DND-41 (cell line): ENCODE measurements at regions not wholly inside any gene's neighbourhood (a gene's known extent, or its start where the extent isn't known, plus 50 kb on each side); places are given as distances from the start of the nearest gene placed in this dataset.

Experiments used
- ATAC-seq: fragments of 200-7000 bp; cut with Tn5 transposase; 3 replicates; pipeline ENCODE4 v1.9.1; 2021; ENCODE audit warnings: low read depth; ENCODE audit not compliant: insufficient read depth
- DNase-seq: peaks from one replicate; pipeline ENCODE4 v3.0.0-alpha.2; 2020
- H2AFZ ChIP-seq: 2 replicates; pipeline ENCODE4 v1.6.0; 2012; ENCODE audit warnings: low read depth, low read length
- H3K27ac ChIP-seq: 2 replicates; pipeline ENCODE4 v1.5.1; 2012; ENCODE audit warnings: low read length, inconsistent platforms
- H3K27me3 ChIP-seq: fragments of 200-600 bp; sonication (generic); 2 replicates; pipeline ENCODE4 v1.6.0; 2012; ENCODE audit warnings: low read length, mild to moderate bottlenecking, inconsistent platforms; ENCODE audit not compliant: insufficient read depth, poor library complexity
- H3K36me3 ChIP-seq: 2 replicates; pipeline ENCODE4 v1.5.1; 2012; ENCODE audit warnings: low read length, inconsistent platforms; ENCODE audit not compliant: insufficient read depth
- H3K4me1 ChIP-seq: 2 replicates; pipeline ENCODE4 v1.5.1; 2012; ENCODE audit warnings: mild to moderate bottlenecking, low read length; ENCODE audit not compliant: insufficient read depth
- H3K4me2 ChIP-seq: 2 replicates; pipeline ENCODE4 v1.6.0; 2012; ENCODE audit warnings: mild to moderate bottlenecking, moderate library complexity, low read length, inconsistent platforms; ENCODE audit not compliant: insufficient read depth
- H3K4me3 ChIP-seq, 2 experiments: fragments of 200-600 bp in 1 of 2; shearing (Covaris generic) in 1 of 2; 2 replicates each; pipeline ENCODE4 v1.5.1; 2012 to 2016; ENCODE audit warnings: inconsistent platforms in 2 of 2, low read length in 2 of 2, mild to moderate bottlenecking in 2 of 2, low read depth in 1 of 2, moderate library complexity in 1 of 2
- H3K79me2 ChIP-seq: 2 replicates; pipeline ENCODE4 v1.6.0; 2012; ENCODE audit warnings: low read length, inconsistent platforms; ENCODE audit not compliant: insufficient read depth
- H3K9ac ChIP-seq: 2 replicates; pipeline ENCODE4 v1.6.0; 2012; ENCODE audit warnings: low read depth, mild to moderate bottlenecking, inconsistent platforms, low read length, moderate library complexity
- H3K9me3 ChIP-seq: 2 replicates; pipeline ENCODE4 v1.5.1; 2012; ENCODE audit warnings: low read length, moderate library complexity, mild to moderate bottlenecking, inconsistent platforms; ENCODE audit not compliant: insufficient read depth, severe bottlenecking
- H4K20me1 ChIP-seq: 2 replicates; pipeline ENCODE4 v1.6.0; 2012; ENCODE audit warnings: low read length; ENCODE audit not compliant: insufficient read depth
- EZH2 ChIP-seq: IDR thresholded peaks from 3 replicates; pipeline ENCODE4 v1.6.1; 2012; ENCODE audit warnings: borderline replicate concordance, low read depth, mild to moderate bottlenecking, moderate library complexity, low read length, inconsistent platforms; ENCODE audit not compliant: severe bottlenecking
- TF ChIP-seq, protein P1 (sequence below): IDR thresholded peaks from 2 replicates; pipeline ENCODE4 v1.5.1; 2012; ENCODE audit warnings: borderline replicate concordance, low read length, moderate library complexity, mild to moderate bottlenecking; ENCODE audit not compliant: poor library complexity, severe bottlenecking; ENCODE audit errors: extremely low read depth

- H3K9ac ChIP-seq: no peak overlapping the region
- no peak for DNase-seq
- H3K79me2 ChIP-seq: no peaks in the 10 kb centered on the region
- peaks cover 15% of the 10 kb centered on the region for H3K4me1 ChIP-seq
- H2AFZ ChIP-seq: no peak overlapping the region
- H3K27ac ChIP-seq: peak overlapping the region; percentile 34; the same call in 1 of the 2 replicates
- ATAC-seq: no peak
- H3K9me3 ChIP-seq: peaks cover 3% of the 10 kb centered on the region
- TF ChIP-seq, protein P1, sequence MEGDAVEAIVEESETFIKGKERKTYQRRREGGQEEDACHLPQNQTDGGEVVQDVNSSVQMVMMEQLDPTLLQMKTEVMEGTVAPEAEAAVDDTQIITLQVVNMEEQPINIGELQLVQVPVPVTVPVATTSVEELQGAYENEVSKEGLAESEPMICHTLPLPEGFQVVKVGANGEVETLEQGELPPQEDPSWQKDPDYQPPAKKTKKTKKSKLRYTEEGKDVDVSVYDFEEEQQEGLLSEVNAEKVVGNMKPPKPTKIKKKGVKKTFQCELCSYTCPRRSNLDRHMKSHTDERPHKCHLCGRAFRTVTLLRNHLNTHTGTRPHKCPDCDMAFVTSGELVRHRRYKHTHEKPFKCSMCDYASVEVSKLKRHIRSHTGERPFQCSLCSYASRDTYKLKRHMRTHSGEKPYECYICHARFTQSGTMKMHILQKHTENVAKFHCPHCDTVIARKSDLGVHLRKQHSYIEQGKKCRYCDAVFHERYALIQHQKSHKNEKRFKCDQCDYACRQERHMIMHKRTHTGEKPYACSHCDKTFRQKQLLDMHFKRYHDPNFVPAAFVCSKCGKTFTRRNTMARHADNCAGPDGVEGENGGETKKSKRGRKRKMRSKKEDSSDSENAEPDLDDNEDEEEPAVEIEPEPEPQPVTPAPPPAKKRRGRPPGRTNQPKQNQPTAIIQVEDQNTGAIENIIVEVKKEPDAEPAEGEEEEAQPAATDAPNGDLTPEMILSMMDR: no peak
- TF ChIP-seq EZH2: no peak
- no peaks in the 10 kb centered on the region for H3K36me3 ChIP-seq
- H3K27me3 ChIP-seq: no peaks in the 10 kb centered on the region
- H3K4me2 ChIP-seq: no peak overlapping the region
- H3K4me3 ChIP-seq: no peak overlapping the region
- no peaks in the 10 kb centered on the region for H4K20me1 ChIP-seq
These were observed 162.7 kb downstream of the ARL4C start for GRCh38 chr2:234334151-234334550.

DNA sequence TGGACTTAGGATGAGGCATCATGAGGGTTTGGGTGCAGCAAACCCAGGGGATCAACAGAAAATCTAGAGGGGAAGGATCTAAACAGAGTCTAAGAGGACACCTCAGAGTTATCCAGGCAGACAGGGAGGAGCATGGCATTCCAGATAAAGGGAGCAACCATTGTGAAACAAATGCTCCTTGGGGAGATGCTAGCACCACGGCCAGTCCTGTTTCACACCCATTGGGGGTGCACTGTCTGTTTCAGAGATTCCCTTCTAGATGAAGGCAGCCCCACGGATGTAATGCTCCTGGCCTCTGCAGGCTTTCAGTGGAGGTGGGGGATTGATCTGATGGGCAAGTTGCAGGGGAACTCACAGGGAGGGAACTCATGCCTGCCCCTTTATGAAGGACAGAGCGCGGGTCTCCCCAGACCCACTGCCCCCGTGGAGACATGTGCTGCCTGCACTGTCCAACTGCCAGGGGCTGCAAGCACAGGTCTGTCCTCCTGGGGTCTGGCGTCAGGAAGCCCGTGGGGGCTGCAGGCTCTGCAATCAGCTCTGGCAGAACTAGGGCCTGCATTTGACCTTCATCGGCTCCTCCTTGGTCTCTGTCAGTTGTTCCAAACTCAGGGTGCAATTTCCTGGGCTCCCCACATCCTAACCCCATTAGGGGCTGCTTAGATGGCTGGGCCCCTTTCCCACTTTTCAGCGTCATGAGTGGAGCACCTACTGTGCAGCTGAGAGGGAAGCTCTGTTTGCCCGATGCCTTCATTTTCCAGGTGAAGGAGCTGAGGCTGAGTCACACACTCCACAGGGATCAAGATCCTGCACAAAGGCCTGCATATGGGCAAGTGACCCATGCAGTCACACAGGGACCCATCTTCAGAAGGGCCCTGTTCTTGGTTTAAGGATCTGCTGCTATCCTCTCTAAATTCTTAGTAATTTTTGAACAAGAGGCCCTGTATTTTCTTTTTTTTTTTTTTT lies 163.4 kb downstream of the ARL4C start:
- ATAC-seq (no peak), DNase-seq (no peak)
- no peak overlapping the region for H3K4me2 ChIP-seq
- H2AFZ ChIP-seq: no peak overlapping the region
- H3K9me3 ChIP-seq: no peaks in the 10 kb centered on the region
- peaks cover 15% of the 10 kb centered on the region for H3K4me1 ChIP-seq
- H3K27ac ChIP-seq: peak overlapping the region; percentile 14; the same call in 1 of the 2 replicates
- TF ChIP-seq, protein P1: no peak
- no peak for TF ChIP-seq EZH2
- no peaks in the 10 kb centered on the region for H3K27me3 ChIP-seq
- no peaks in the 10 kb centered on the region for H4K20me1 ChIP-seq
- H3K9ac ChIP-seq: no peak overlapping the region
- no peaks in the 10 kb centered on the region for H3K36me3 ChIP-seq
- no peaks in the 10 kb centered on the region for H3K79me2 ChIP-seq
- H3K4me3 ChIP-seq: no peak overlapping the region

DNA sequence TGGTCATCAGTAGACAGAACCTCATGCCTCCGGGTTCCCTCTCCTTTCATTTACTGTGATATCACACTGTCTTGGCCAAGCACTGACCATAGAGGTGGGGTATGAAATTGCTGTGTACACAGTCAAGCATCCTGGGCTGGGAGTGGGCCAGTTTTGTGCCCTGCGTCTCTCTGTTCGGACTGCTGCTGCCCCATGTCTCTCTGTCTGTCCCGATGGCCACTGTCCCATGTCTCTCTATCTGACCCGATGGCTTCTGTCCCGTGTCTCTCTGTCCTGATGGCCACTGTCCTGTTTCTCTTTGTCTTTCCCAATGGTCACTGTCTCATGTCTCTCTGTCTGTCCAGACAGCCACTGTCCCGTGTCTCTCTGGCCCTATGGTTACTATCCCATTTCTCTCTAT lies 164.9 kb downstream of the ARL4C start:
- no peak overlapping the region for H3K9ac ChIP-seq
- H3K27me3 ChIP-seq: no peaks in the 10 kb centered on the region
- no peaks in the 10 kb centered on the region for H3K36me3 ChIP-seq
- no peaks in the 10 kb centered on the region for H4K20me1 ChIP-seq
- no peaks in the 10 kb centered on the region for H3K9me3 ChIP-seq
- TF ChIP-seq, protein P1: no peak
- no peak for TF ChIP-seq EZH2
- ATAC-seq: no peak
- no peak overlapping the region for H2AFZ ChIP-seq
- H3K79me2 ChIP-seq: no peaks in the 10 kb centered on the region
- no peak overlapping the region for H3K4me3 ChIP-seq
- no peak for DNase-seq
- H3K4me2 ChIP-seq: no peak overlapping the region
- H3K27ac ChIP-seq: 0 out of 2 replicates have a peak overlapping the region, but pooled peaks have one; percentile 13
- peaks cover 23% of the 10 kb centered on the region for H3K4me1 ChIP-seq
